Activated naive CD4-positive, alpha-beta T cell treated with anti-CD3 and anti-CD28 coated beads for 36 hours (primary cell): ENCODE measurements at regions not wholly inside any gene's neighbourhood (a gene's known extent, or its start where the extent isn't known, plus 50 kb on each side); places are given as distances from the start of the nearest gene placed in this dataset.
"Not testable (repeated sequence)": the region's sequence is repeated elsewhere in the genome, so short reads cannot be mapped to it uniquely, and the experiment has no call there.

ENCODE experiments used
- CTCF ChIA-PET: fragments of 350-600 bp; sonication (Branson Sonifier 250); formaldehyde crosslinking; loops from one replicate; lab custom pipeline; 2021; ENCODE audit warnings: antibody characterized with exemption; lab: Charles Lee
- DNase-seq: peaks from one replicate; pipeline ENCODE4 v3.0.0-alpha.2; 2020
- H3K27ac Mint-ChIP-seq: one replicate; pipeline ENCODE4 v1.8.0; 2021; ENCODE audit warnings: mild to moderate bottlenecking, mixed read lengths
- H3K27me3 Mint-ChIP-seq: one replicate; pipeline ENCODE4 v1.8.0; 2021; ENCODE audit warnings: low read depth, mixed read lengths
- H3K36me3 Mint-ChIP-seq: one replicate; pipeline ENCODE4 v1.8.0; 2021; ENCODE audit warnings: low read depth, mixed read lengths
- H3K4me1 Mint-ChIP-seq: one replicate; pipeline ENCODE4 v1.8.0; 2021; ENCODE audit warnings: low read depth, mixed read lengths
- H3K4me3 Mint-ChIP-seq: one replicate; pipeline ENCODE4 v1.8.0; 2021; ENCODE audit warnings: mild to moderate bottlenecking, moderate library complexity, mixed read lengths
- H3K9me3 Mint-ChIP-seq: one replicate; pipeline ENCODE4 v1.8.0; 2021; ENCODE audit warnings: mixed read lengths
- intact Hi-C: fragments of 100-400 bp; cut with micrococcal nuclease; formaldehyde crosslinking; loops from one replicate; pipeline ENCODE4 v1.15.1; 2023

- no peak overlapping the region for H3K4me3 Mint-ChIP-seq
- H3K27me3 Mint-ChIP-seq, result no peaks in the 10 kb centered on the region
- peaks cover 2% of the 10 kb centered on the region for H3K9me3 Mint-ChIP-seq
- CTCF ChIA-PET, result no interaction called here
- no peak for DNase-seq
- no peaks in the 10 kb centered on the region for H3K4me1 Mint-ChIP-seq
- no peaks in the 10 kb centered on the region for H3K36me3 Mint-ChIP-seq
- no peak overlapping the region for H3K27ac Mint-ChIP-seq
- intact Hi-C loops, result no loop called here
Measured at GRCh38 chrX:96081891-96082290, 602.8 kb upstream of the DIAPH2 start.

DNA sequence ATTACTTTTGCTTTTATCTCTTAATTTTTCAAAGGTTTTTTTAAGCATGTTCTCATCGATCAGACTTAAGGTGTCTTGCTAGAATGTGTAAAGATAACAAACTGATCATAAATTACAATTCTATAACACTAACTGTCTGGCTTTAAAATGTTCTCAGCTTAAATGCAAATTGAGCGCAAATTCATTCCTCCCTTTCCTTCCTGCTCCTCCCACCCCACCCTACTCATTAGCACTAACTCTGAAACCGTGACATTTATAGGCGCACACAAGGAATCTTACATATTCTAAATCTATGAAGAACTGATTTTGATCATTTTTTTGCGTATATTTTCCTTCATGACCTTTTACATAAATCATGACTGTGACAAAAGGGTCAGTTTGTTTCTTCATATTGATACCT, 590.0 kb upstream of the DIAPH2 start:
- DNase-seq, result no peak
- no peaks in the 10 kb centered on the region for H3K27me3 Mint-ChIP-seq
- H3K27ac Mint-ChIP-seq, result no peak overlapping the region
- intact Hi-C loops, result no loop called here
- H3K4me1 Mint-ChIP-seq, result no peaks in the 10 kb centered on the region
- peaks cover 2% of the 10 kb centered on the region for H3K9me3 Mint-ChIP-seq
- H3K4me3 Mint-ChIP-seq, result no peak overlapping the region
- no peaks in the 10 kb centered on the region for H3K36me3 Mint-ChIP-seq
- CTCF ChIA-PET, result interaction anchor here (0.7 kb wide), 1 partner anchor 8 kb away, joined by 3 read pairs; no protein-coding TSS in a partner anchor

DNA sequence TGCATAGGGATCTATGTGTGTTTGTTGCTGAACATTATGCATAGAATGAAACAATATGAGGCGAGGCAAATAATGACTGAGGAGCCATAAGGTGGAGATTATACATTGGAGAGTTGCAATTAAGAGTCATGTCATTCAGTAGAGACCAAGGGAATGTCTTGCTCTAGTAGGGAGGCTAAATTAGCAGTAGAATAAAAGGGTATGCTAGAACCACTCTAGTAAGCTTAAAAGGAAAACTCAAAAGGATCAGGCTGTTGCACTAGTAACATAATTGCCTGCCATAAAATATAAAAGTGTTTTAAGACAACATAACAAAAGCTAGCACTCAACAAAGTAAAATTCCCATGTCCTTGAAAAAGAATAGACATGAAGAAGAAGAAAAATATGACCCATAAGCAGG, 586.2 kb upstream of the DIAPH2 start:
- no peak for DNase-seq
- H3K27me3 Mint-ChIP-seq, result no peaks in the 10 kb centered on the region
- intact Hi-C loops, result no loop called here
- no peak overlapping the region for H3K4me3 Mint-ChIP-seq
- CTCF ChIA-PET, result no interaction called here
- H3K36me3 Mint-ChIP-seq, result no peaks in the 10 kb centered on the region
- no peaks in the 10 kb centered on the region for H3K9me3 Mint-ChIP-seq
- H3K27ac Mint-ChIP-seq, result no peak overlapping the region
- H3K4me1 Mint-ChIP-seq, result no peaks in the 10 kb centered on the region

- no peaks in the 10 kb centered on the region for H3K27me3 Mint-ChIP-seq
- no peak for DNase-seq
- intact Hi-C loops, result no loop called here
- H3K27ac Mint-ChIP-seq, result no peak overlapping the region
- no peak overlapping the region for H3K4me3 Mint-ChIP-seq
- no peaks in the 10 kb centered on the region for H3K36me3 Mint-ChIP-seq
- no peaks in the 10 kb centered on the region for H3K9me3 Mint-ChIP-seq
- no peaks in the 10 kb centered on the region for H3K4me1 Mint-ChIP-seq
- CTCF ChIA-PET, result interaction anchor here (0.6 kb wide), 1 partner anchor 9 kb away, joined by 3 read pairs; no protein-coding TSS in a partner anchor
Measured at GRCh38 chrX:96102997-96103396, 581.6 kb upstream of the DIAPH2 start.

- no peak overlapping the region for H3K4me3 Mint-ChIP-seq
- no peaks in the 10 kb centered on the region for H3K9me3 Mint-ChIP-seq
- no peak for DNase-seq
- intact Hi-C loops, result no loop called here
- H3K4me1 Mint-ChIP-seq, result no peaks in the 10 kb centered on the region
- CTCF ChIA-PET, result no interaction called here
- no peaks in the 10 kb centered on the region for H3K27me3 Mint-ChIP-seq
- H3K27ac Mint-ChIP-seq, result no peak overlapping the region
- H3K36me3 Mint-ChIP-seq, result no peaks in the 10 kb centered on the region
Measured at GRCh38 chrX:96112689-96113088, 572.0 kb upstream of the DIAPH2 start.

DNA sequence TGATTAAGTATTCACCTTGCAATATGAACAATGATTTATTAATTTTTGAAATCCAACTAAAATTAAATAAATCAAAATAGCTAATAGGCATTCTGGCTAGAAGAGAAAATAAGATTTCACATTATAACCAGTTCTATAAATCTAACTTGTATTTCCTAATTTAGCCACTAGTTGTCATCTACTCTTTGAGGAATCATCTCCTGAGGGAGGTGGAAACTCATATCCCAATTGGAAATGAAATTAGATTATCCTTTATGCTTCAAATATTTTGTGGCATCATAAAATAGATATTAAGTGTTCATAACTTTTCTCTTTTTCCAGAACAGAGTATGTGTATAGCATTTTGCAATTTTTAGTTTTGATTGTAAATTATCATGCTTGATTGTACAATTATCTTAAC, 558.5 kb upstream of the DIAPH2 start:
- H3K4me1 Mint-ChIP-seq, result no peaks in the 10 kb centered on the region

GRCh38 chrX:96128058-96128457, 556.6 kb upstream of the DIAPH2 start:
- H3K4me3 Mint-ChIP-seq, H3K27me3 Mint-ChIP-seq, H3K4me1 Mint-ChIP-seq, intact Hi-C loops, CTCF ChIA-PET, H3K27ac Mint-ChIP-seq, DNase-seq, H3K9me3 Mint-ChIP-seq, H3K36me3 Mint-ChIP-seq: not testable (repeated sequence)

More for the DNA sequence above, 558.5 kb upstream of the DIAPH2 start:
- intact Hi-C loops, result no loop called here
- CTCF ChIA-PET, result no interaction called here
- H3K36me3 Mint-ChIP-seq, result no peaks in the 10 kb centered on the region
- no peaks in the 10 kb centered on the region for H3K9me3 Mint-ChIP-seq
- H3K27ac Mint-ChIP-seq, result no peak overlapping the region
- DNase-seq, result no peak
- no peak overlapping the region for H3K4me3 Mint-ChIP-seq
- H3K27me3 Mint-ChIP-seq, result no peaks in the 10 kb centered on the region

DNA sequence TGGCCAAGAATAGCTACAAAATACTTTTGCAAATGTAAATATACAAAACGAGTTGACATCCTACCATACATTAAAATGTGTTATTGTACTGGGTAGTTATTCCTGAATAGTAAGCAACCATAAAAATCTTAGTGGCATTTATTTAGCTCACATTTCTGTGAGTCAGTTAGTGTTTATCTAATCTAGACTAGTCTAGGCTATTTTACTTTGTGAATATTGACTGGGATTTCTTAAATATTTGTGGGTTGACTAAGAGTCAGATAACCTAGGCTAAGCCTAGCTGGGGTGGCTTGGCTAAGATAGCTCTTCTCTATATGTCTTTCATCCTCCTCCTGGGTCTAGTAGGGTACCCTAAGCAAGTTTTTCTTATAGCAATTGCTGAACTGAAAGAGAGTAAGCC, 543.8 kb upstream of the DIAPH2 start:
- H3K9me3 Mint-ChIP-seq, result no peaks in the 10 kb centered on the region
- H3K27me3 Mint-ChIP-seq, result no peaks in the 10 kb centered on the region
- intact Hi-C loops, result no loop called here
- no peak overlapping the region for H3K27ac Mint-ChIP-seq
- H3K36me3 Mint-ChIP-seq, result no peaks in the 10 kb centered on the region
- no peaks in the 10 kb centered on the region for H3K4me1 Mint-ChIP-seq
- CTCF ChIA-PET, result no interaction called here
- DNase-seq, result no peak
- H3K4me3 Mint-ChIP-seq, result no peak overlapping the region

GRCh38 chrX:96147681-96148080, 537.0 kb upstream of the DIAPH2 start:
- no peak overlapping the region for H3K4me3 Mint-ChIP-seq
- no peak for DNase-seq
- CTCF ChIA-PET, result no interaction called here
- no peaks in the 10 kb centered on the region for H3K36me3 Mint-ChIP-seq
- H3K27ac Mint-ChIP-seq, result no peak overlapping the region
- no peaks in the 10 kb centered on the region for H3K4me1 Mint-ChIP-seq
- H3K27me3 Mint-ChIP-seq, result no peaks in the 10 kb centered on the region
- intact Hi-C loops, result no loop called here
- H3K9me3 Mint-ChIP-seq, result peaks cover 3% of the 10 kb centered on the region

DNA sequence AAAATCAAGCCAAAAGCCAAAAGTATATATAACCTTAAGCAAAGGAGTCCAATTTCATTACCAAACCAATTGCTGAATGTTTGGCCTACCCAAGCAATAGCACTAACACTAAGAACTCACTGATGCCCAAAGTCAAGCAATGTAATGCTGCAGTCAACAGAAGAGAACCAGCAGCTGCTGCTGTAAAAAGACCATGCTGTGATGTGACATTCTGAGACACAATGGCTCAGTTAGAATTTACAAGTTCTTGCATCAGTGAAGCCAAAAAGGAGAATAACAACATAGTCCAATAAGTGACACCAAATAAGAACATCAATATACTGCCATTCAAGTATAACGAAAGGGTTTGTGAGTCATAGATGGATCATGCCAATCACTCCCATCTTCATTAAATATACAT, 514.0 kb upstream of the DIAPH2 start:
- Mint-ChIP-seq H3K4me3 (no peak overlapping the region), H3K9me3 (no peaks in the 10 kb centered on the region), H3K27ac (no peak overlapping the region), H3K4me1 (no peaks in the 10 kb centered on the region), H3K27me3 (no peaks in the 10 kb centered on the region), H3K36me3 (no peaks in the 10 kb centered on the region)
- DNase-seq, result no peak
- intact Hi-C loops, result no loop called here
- CTCF ChIA-PET, result no interaction called here

GRCh38 chrX:96176921-96177320, 507.7 kb upstream of the DIAPH2 start:
- intact Hi-C loops, result no loop called here
- no peak for DNase-seq
- CTCF ChIA-PET, result no interaction called here
- Mint-ChIP-seq H3K9me3 (no peaks in the 10 kb centered on the region), H3K27ac (no peak overlapping the region), H3K4me1 (no peaks in the 10 kb centered on the region), H3K27me3 (no peaks in the 10 kb centered on the region), H3K4me3 (no peak overlapping the region), H3K36me3 (no peaks in the 10 kb centered on the region)

DNA sequence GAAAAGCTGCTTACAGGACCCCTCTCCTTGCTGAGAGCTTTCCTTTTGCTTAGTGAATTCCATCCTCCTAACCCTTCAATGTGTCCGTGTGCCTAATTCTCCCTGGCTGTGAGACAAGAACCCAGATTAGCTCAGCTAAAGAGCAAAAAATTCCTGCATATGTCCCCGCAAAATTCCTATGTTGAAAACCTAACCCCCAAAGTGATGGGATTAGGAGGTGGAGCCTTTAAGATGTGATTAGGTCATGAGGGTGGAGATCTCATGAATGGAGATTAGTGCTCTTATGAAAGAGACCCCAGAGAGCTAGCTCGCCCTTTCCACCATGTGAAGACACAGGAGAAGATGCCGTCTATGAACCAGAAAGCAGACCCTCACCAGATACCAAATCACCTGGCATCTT, 503.0 kb upstream of the DIAPH2 start:
- Mint-ChIP-seq H3K4me1 (no peaks in the 10 kb centered on the region), H3K9me3 (no peaks in the 10 kb centered on the region), H3K27me3 (no peaks in the 10 kb centered on the region), H3K36me3 (no peaks in the 10 kb centered on the region), H3K4me3 (no peak overlapping the region), H3K27ac (no peak overlapping the region)
- CTCF ChIA-PET, result no interaction called here
- no peak for DNase-seq
- intact Hi-C loops, result no loop called here

DNA sequence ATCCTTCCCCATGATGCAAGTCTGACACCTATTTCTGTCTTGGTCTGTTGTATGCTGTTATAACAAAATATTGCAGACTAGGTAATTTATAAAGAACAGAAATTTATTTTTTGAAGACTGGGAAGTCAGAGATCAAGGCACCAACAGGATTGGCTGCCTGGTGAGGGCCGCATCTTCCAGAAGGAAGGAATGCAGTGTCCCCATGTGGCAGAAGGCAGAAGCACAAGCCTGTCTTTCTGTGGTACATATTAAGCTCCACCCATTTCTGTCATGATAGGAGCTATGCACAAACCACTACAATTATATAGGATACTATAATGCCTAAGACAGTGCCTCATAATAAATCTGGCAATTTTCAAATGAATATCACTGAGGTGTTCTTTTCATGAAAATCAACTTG, 502.3 kb upstream of the DIAPH2 start:
- CTCF ChIA-PET, result no interaction called here
- intact Hi-C loops, result no loop called here
- no peak overlapping the region for H3K27ac Mint-ChIP-seq
- no peaks in the 10 kb centered on the region for H3K4me1 Mint-ChIP-seq
- H3K4me3 Mint-ChIP-seq, result no peak overlapping the region
- H3K9me3 Mint-ChIP-seq, result no peaks in the 10 kb centered on the region
- no peak for DNase-seq
- no peaks in the 10 kb centered on the region for H3K36me3 Mint-ChIP-seq
- no peaks in the 10 kb centered on the region for H3K27me3 Mint-ChIP-seq

GRCh38 chrX:96183391-96183790, 501.3 kb upstream of the DIAPH2 start:
- intact Hi-C loops, result no loop called here
- DNase-seq, result no peak
- Mint-ChIP-seq H3K36me3 (no peaks in the 10 kb centered on the region), H3K4me3 (no peak overlapping the region), H3K27ac (no peak overlapping the region), H3K27me3 (no peaks in the 10 kb centered on the region), H3K9me3 (no peaks in the 10 kb centered on the region), H3K4me1 (no peaks in the 10 kb centered on the region)
- CTCF ChIA-PET, result no interaction called here
